SK-N-SH (cell line): ENCODE measurements at regions not wholly inside any gene's neighbourhood (a gene's known extent, or its start where the extent isn't known, plus 50 kb on each side); places are given as distances from the start of the nearest gene placed in this dataset.

Experiments used
- CTCF ChIA-PET: fragments of 300-600, 350-600 bp; formaldehyde crosslinking; extraction: SDS; loops from one replicate; lab custom pipeline; 2021; lab: Yijun Ruan, JAX
- POLR2A ChIA-PET: fragments of 350-600 bp; sonication (Branson Sonifier 250); formaldehyde crosslinking; extraction: SDS; loops from one replicate; lab custom pipeline; 2020; ENCODE audit warnings: antibody characterized with exemption, inconsistent platforms; lab: Yijun Ruan, JAX
- DNase-seq: peaks from one replicate; pipeline ENCODE4 v3.0.0; 2012
- H2AFZ ChIP-seq: fragments of 200-600 bp; sonication (generic); 2 replicates; pipeline ENCODE4 v1.8.1; 2016; ENCODE audit warnings: antibody characterized with exemption, mild to moderate bottlenecking, low read depth
- H3F3A ChIP-seq: fragments of 200-600 bp; sonication (generic); replicated peaks from 2 replicates; pipeline ENCODE3; 2016; ENCODE audit warnings: antibody characterized with exemption, mild to moderate bottlenecking; ENCODE audit not compliant: insufficient read depth
- H3K27ac ChIP-seq, 2 experiments: fragments of 200-500 bp in 1 of 2; fragments of 200-600 bp in 1 of 2; sonication (Bioruptor generic) in 1 of 2; sonication (generic), shearing (Covaris generic) in 1 of 2; 2 replicates each; pipeline versions ENCODE4 v1.5.1 to v1.6.1; 2014 to 2016; ENCODE audit warnings: low read depth in 2 of 2, inconsistent platforms in 1 of 2, low read length in 1 of 2, mild to moderate bottlenecking in 1 of 2, mixed read lengths in 1 of 2
- H3K27me3 ChIP-seq: fragments of 200-600 bp; sonication (generic), shearing (Covaris generic); 2 replicates; pipeline ENCODE4 v1.6.1; 2016; ENCODE audit warnings: mixed run types; ENCODE audit not compliant: insufficient read depth
- H3K36me3 ChIP-seq, 2 experiments: fragments of 200-500 bp in 1 of 2; fragments of 200-600 bp in 1 of 2; sonication (Bioruptor generic) in 1 of 2; sonication (generic) in 1 of 2; replicated peaks in 1 of 2; 2 replicates each; pipeline versions ENCODE3 to v1.5.1; 2014 to 2016; ENCODE audit warnings: low read length in 1 of 2, mild to moderate bottlenecking in 1 of 2; ENCODE audit not compliant: insufficient read depth in 2 of 2, control insufficient read depth in 1 of 2
- H3K4me1 ChIP-seq, 2 experiments: fragments of 200-500 bp in 1 of 2; fragments of 200-600 bp in 1 of 2; sonication (Bioruptor generic) in 1 of 2; sonication (generic), shearing (Covaris generic) in 1 of 2; 2 replicates each; pipeline versions ENCODE4 v1.5.1 to v1.6.1; 2014 to 2016; ENCODE audit warnings: low read depth in 1 of 2, low read length in 1 of 2, mixed run types in 1 of 2; ENCODE audit not compliant: insufficient read depth in 2 of 2, control insufficient read depth in 1 of 2
- H3K4me2 ChIP-seq: fragments of 200-600 bp; sonication (generic), shearing (Covaris generic); 2 replicates; pipeline ENCODE4 v1.6.1; 2017; ENCODE audit warnings: mixed run types
- H3K4me3 ChIP-seq, 2 experiments: fragments of 200-500 bp in 1 of 2; fragments of 200-600 bp in 1 of 2; sonication (Bioruptor generic) in 1 of 2; sonication (generic), shearing (Covaris generic) in 1 of 2; 2 replicates each; pipeline versions ENCODE4 v1.5.1 to v1.8.1; 2014 to 2016; ENCODE audit warnings: low read depth in 2 of 2, inconsistent platforms in 1 of 2, low read length in 1 of 2, mild to moderate bottlenecking in 1 of 2, mixed read lengths in 1 of 2, moderate library complexity in 1 of 2
- H3K79me2 ChIP-seq: fragments of 200-600 bp; sonication (generic); 2 replicates; pipeline ENCODE4 v1.8.1; 2017; ENCODE audit warnings: mild to moderate bottlenecking; ENCODE audit not compliant: insufficient read depth
- H3K9ac ChIP-seq: fragments of 200-600 bp; sonication (generic); 2 replicates; pipeline ENCODE4 v1.6.1; 2017; ENCODE audit warnings: mixed run types
- H3K9me2 ChIP-seq: fragments of 200-600 bp; sonication (generic); 2 replicates; pipeline ENCODE4 v1.6.1; 2017; ENCODE audit warnings: mixed run types
- H3K9me3 ChIP-seq: fragments of 200-600 bp; sonication (generic); 2 replicates; pipeline ENCODE4 v1.6.1; 2017; ENCODE audit warnings: mixed run types, mild to moderate bottlenecking, moderate library complexity
- H4K20me1 ChIP-seq: fragments of 200-600 bp; sonication (generic); 2 replicates; pipeline ENCODE4 v1.6.1; 2017; ENCODE audit warnings: mild to moderate bottlenecking, mixed run types; ENCODE audit not compliant: insufficient read depth
- CHD2 ChIP-seq: fragments of 150-350 bp; IDR thresholded peaks from 2 replicates; pipeline ENCODE4 v1.6.1; 2018; ENCODE audit warnings: low read length; ENCODE audit not compliant: partially characterized antibody
- EZH2phosphoT487 ChIP-seq: fragments of 200-600 bp; sonication (generic); IDR thresholded peaks from 2 replicates; pipeline ENCODE4 v1.6.1; 2017; ENCODE audit warnings: low read depth, mixed run types, mild to moderate bottlenecking, antibody characterized with exemption, moderate library complexity, borderline replicate concordance
- FOXM1 ChIP-seq: IDR thresholded peaks from 2 replicates; pipeline ENCODE4 v1.4.0; 2012; ENCODE audit warnings: low read depth, mild to moderate bottlenecking
- GABPA ChIP-seq: IDR thresholded peaks from 2 replicates; pipeline ENCODE4 v1.4.0; 2012; ENCODE audit warnings: low read depth, mild to moderate bottlenecking
- GATA2 ChIP-seq: sonication (generic); formaldehyde crosslinking; IDR thresholded peaks from 2 replicates; pipeline ENCODE4 v1.5.0; 2020; ENCODE audit warnings: mild to moderate bottlenecking, missing genetic modification reagents
- JUND ChIP-seq: IDR thresholded peaks from 2 replicates; pipeline ENCODE4 v1.4.0; 2012
- MEF2A ChIP-seq: IDR thresholded peaks from 2 replicates; pipeline ENCODE4 v1.4.0; 2012; ENCODE audit warnings: low read depth, borderline replicate concordance
- MXI1 ChIP-seq: IDR thresholded peaks from 2 replicates; pipeline ENCODE4 v1.6.1; 2012; ENCODE audit warnings: mild to moderate bottlenecking, low read depth, low read length, improper control_type of control experiment
- NFIC ChIP-seq: IDR thresholded peaks from 2 replicates; pipeline ENCODE4 v1.4.0; 2012; ENCODE audit warnings: borderline replicate concordance
- POLR2AphosphoS5 ChIP-seq: IDR thresholded peaks from 2 replicates; pipeline ENCODE4 v1.6.1; 2012; ENCODE audit warnings: low read depth, low read length
- RFX5 ChIP-seq: IDR thresholded peaks from 2 replicates; pipeline ENCODE4 v1.6.1; 2012; ENCODE audit warnings: mild to moderate bottlenecking, improper control_type of control experiment, low read length
- YY1 ChIP-seq: IDR thresholded peaks from 2 replicates; pipeline ENCODE4 v1.4.0; 2012; ENCODE audit warnings: low read depth, mild to moderate bottlenecking
- WGBS: methylation state at CpG from one replicate; pipeline ENCODE4 v1.1.6; 2017; ENCODE audit warnings: low lambda C conversion rate; 5-methylcytosine and 5-hydroxymethylcytosine counted together
- TF ChIP-seq, protein P1 (sequence below): fragments of 200-600 bp; sonication (generic); IDR thresholded peaks from 2 replicates; pipeline ENCODE4 v1.6.1; 2017; ENCODE audit warnings: antibody characterized with exemption, mild to moderate bottlenecking, moderate library complexity
- TF ChIP-seq, protein P2 (sequence below): fragments of 150-350 bp; IDR thresholded peaks from 2 replicates; pipeline ENCODE4 v1.6.1; 2017; ENCODE audit warnings: antibody characterized with exemption, low read length, low read depth, borderline replicate concordance

DNA sequence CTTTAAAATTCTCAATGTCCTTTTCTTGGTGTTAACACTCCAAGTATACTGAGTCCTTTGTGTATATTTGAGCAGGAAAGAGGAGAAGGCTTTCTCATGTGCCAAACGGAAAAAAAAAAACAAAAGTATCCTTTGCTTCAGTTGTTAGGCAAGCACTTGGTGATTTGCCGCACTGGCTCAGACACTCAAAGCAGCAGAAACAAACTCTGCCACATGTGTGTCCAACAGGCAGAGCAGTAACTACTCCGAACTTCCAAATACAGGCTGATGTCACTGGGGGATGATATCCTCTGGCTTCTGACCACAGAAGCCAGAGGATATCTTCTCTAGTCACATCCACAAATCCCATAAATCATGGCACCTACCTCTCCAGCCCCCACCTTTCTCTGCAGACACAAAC, 108.0 kb upstream of the SALL3 start:
- CTCF ChIA-PET, result interaction anchor here (1.2 kb wide), 1 partner anchor 11 kb away, joined by 5 read pairs; no protein-coding TSS in a partner anchor
- Histone ChIP-seq H3K79me2 (no peaks in the 10 kb centered on the region), H3K27me3 (peaks cover 42% of the 10 kb centered on the region; the same call in 1 of the 2 replicates), H3K9ac (no peak overlapping the region), H3K36me3 (no peaks in the 10 kb centered on the region), H3K9me3 (no peaks in the 10 kb centered on the region), H3K4me1 (no peaks in the 10 kb centered on the region), H3K4me3 (no peak overlapping the region), H4K20me1 (no peaks in the 10 kb centered on the region), H3K27ac (no peak overlapping the region), H3F3A (no peaks in the 10 kb centered on the region)
- 1% methylated on average over 3 of the region's 3 CpGs for WGBS
- TF ChIP-seq EZH2phosphoT487 (no peak), RFX5 (no peak), MXI1 (no peak), YY1 (no peak), MEF2A (no peak), JUND (no peak), CHD2 (no peak), GABPA (no peak), NFIC (no peak), GATA2 (CRISPR knock-in tag) (no peak), FOXM1 (no peak), POLR2AphosphoS5 (no peak)
- TF ChIP-seq, protein P1, sequence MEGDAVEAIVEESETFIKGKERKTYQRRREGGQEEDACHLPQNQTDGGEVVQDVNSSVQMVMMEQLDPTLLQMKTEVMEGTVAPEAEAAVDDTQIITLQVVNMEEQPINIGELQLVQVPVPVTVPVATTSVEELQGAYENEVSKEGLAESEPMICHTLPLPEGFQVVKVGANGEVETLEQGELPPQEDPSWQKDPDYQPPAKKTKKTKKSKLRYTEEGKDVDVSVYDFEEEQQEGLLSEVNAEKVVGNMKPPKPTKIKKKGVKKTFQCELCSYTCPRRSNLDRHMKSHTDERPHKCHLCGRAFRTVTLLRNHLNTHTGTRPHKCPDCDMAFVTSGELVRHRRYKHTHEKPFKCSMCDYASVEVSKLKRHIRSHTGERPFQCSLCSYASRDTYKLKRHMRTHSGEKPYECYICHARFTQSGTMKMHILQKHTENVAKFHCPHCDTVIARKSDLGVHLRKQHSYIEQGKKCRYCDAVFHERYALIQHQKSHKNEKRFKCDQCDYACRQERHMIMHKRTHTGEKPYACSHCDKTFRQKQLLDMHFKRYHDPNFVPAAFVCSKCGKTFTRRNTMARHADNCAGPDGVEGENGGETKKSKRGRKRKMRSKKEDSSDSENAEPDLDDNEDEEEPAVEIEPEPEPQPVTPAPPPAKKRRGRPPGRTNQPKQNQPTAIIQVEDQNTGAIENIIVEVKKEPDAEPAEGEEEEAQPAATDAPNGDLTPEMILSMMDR, result no peak
- TF ChIP-seq, protein P2, sequence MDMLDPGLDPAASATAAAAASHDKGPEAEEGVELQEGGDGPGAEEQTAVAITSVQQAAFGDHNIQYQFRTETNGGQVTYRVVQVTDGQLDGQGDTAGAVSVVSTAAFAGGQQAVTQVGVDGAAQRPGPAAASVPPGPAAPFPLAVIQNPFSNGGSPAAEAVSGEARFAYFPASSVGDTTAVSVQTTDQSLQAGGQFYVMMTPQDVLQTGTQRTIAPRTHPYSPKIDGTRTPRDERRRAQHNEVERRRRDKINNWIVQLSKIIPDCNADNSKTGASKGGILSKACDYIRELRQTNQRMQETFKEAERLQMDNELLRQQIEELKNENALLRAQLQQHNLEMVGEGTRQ, result no peak
- TF ChIP-seq, all 33 proteins: peak for 0
- H2AFZ ChIP-seq, result no peak overlapping the region
- no peak for DNase-seq
- H3K4me2 ChIP-seq, result no peak overlapping the region
- POLR2A ChIA-PET, result no interaction called here
- H3K9me2 ChIP-seq, result no peaks in the 10 kb centered on the region

DNA sequence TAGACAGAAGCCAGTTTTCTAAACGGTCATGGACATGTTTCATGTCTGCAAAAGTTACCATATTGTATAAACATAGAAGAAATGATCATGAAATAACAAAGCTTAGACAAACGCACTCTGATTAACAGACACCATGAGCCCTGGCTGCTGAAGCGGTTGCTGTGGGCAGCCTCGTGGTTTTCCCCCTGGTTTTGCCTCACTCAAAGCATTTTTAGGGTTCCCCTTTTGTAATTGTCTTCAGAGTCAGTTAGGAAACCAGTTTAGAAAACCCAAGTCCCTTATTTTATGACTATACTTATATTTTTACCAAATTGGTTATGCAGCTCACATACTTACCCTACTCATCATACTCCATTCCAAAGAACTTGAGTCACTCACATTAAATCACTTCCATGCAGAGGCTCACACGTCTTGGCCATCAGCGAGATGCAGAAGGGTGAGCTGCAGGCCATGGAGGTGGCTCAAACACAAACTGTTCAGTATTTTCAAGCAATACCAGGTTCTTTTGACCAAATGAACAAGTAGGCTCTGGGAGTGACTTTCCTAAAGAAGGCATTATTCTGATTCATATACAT, 105.6 kb upstream of the SALL3 start:
- H3K36me3 ChIP-seq, result no peaks in the 10 kb centered on the region
- H2AFZ ChIP-seq, result no peak overlapping the region
- no peak overlapping the region for H3K9ac ChIP-seq
- H3K4me1 ChIP-seq, result no peaks in the 10 kb centered on the region
- H3K27me3 ChIP-seq, result peaks cover 30% of the 10 kb centered on the region; the same call in 1 of the 2 replicates
- no peak overlapping the region for H3K27ac ChIP-seq
- H3K4me2 ChIP-seq, result no peak overlapping the region
- no peaks in the 10 kb centered on the region for H3K79me2 ChIP-seq
- H3K9me2 ChIP-seq, result no peaks in the 10 kb centered on the region
- no peaks in the 10 kb centered on the region for H3F3A ChIP-seq
- no peak overlapping the region for H3K4me3 ChIP-seq
- 12% methylated on average over 6 of the region's 6 CpGs for WGBS
- ChIA-PET CTCF (interaction anchor here (1.2 to 2.5 kb wide), 3 partner anchors 59 to 507 kb away, joined by 3 to 22 read pairs (median 7); no protein-coding TSS in a partner anchor), POLR2A (no interaction called here)
- H3K9me3 ChIP-seq, result no peaks in the 10 kb centered on the region
- DNase-seq, result no peak
- TF ChIP-seq, protein P2, result no peak
- H4K20me1 ChIP-seq, result no peaks in the 10 kb centered on the region
